HG03378 (cell line): ENCODE measurements at regions not wholly inside any gene's neighbourhood (a gene's known extent, or its start where the extent isn't known, plus 50 kb on each side); places are given as distances from the start of the nearest gene placed in this dataset.
A peak's percentile ranks its signal among the peaks of the same experiment; 100 is the strongest.

Experiments used
- ATAC-seq: cut with Tn5 transposase; IDR thresholded peaks from one replicate; pipeline ENCODE4 v1.9.1; 2021; ENCODE audit warnings: mild to moderate bottlenecking, moderate library complexity; ENCODE audit not compliant: unreplicated experiment

DNA sequence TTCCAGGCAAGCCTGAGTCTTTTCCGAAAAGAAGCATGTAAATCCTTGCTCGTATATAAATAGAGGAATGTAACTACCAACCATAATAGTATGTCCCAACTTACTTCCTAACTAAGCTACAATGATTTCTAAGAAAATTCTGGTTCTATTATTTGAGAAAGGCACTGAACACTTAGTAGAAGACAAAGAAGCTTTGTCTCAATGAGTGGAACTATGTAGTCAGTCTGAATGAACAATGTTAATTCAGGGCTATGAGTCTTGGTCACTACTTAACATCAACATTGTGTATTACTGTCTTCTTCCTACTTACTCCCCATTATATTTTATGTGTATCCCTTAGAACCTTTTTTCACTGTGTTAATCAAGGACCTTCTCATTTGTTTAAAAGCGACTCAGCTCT, 206.0 kb downstream of the CYB561 start:
- ATAC-seq: no peak

DNA sequence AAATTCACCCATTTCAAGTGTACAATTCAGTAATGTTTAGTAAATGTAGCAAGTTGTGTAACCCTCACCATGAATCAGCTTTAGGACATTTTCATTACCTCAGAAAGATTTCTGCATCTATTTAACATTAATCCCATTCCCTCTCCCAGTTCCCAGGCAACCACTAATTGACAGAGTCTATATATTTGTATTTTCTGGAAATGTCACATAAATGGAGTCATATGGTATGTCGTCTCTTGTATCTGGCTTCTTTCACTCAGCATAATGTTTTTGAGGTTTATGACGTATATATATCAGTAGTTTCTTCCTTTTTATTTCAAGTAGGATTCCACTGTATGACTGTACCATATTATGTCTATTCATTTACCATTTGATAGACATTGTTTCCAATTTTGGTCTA, 199.8 kb downstream of the CYB561 start:
- no peak for ATAC-seq

DNA sequence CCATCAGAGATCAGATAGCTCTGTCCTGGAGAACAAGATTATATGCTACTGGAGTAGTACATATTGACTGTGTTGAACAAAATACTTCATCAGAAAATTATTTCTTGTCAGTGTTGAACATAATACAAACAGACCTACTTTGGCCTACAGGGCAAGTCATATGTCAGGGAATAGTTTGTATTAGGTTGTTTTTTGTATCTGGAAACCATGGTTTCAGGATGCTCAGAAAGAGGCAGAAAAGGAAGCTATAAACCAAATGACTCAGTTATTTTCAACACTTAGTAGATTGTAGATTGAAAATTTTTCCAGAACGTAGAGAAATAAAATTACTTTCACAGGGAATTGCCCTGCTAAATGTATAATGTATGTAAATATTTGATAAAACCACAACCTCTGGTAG, 198.4 kb downstream of the CYB561 start:
- no peak for ATAC-seq

DNA sequence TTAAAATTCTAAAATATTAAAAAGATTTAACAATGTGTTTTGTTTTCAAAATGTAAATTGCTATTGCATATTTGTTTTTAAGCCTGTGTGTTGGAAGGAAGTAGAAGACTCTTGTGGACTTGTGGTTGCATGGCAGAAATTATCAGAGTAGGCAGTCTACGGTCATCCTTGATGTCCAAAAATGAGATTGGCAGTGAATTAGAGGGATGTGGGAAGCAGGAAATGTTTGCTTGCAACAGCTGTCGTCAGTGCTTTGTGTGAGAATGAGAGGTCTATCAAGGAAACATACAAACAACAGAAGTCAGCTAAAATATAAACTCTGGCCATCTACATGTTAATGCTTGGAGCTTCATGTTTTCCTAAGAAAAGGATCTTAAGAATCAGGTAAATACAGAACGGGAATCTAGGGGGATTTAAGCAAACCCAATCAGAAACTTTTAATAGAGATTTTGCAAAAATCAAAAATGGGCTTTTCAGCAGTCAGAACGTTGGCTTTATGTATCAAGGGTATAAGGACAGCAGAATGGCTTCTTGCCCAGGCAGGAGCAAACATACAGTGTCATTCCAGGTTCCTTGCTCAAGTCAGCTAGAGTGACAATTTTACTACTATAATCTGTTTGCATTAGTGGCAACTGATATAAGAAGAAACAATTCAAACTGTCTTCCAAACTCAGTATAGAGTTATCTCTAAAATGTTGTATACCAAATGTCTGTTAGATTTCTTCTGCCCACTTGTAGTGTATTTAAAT, 196.7 kb downstream of the CYB561 start:
- no peak for ATAC-seq

DNA sequence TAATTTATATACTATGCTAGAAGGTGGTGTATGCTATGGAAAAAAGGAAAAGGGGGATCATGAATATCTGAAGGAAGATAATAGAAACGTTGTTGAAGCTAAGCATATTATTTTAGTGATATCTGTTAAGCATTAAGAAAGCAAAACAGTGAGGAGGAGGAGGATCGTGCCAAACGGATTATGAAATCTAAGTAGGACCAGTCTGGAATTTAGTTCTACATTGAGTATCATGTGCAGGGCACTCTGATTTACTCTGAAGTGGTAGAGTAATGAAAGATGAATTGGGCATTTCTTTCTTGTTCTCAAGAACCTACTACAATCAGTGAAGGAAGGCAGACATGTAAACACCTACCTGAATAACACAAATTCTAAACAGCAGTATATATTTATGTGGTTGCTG, 195.3 kb downstream of the CYB561 start:
- ATAC-seq: no peak

DNA sequence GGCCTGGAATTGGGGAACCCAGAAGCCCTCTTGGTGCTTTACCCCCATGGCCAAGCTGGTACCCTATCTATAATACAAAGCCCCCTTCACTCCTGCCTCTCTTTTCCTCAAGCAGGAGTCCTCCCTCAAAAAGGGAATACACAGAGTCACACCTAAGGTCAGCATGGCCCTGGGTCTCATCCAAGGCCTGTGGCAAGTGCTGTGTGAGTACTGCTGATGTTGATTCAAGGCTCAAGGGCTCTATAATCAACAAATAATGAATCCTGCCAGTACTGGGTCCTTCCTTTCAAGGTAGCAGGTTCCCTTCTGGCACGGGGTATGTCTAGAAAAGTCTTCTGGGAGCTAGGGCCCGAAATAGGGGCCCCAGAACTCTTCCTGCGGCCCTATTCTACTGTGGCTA, 187.3 kb downstream of the CYB561 start:
- ATAC-seq: no peak

DNA sequence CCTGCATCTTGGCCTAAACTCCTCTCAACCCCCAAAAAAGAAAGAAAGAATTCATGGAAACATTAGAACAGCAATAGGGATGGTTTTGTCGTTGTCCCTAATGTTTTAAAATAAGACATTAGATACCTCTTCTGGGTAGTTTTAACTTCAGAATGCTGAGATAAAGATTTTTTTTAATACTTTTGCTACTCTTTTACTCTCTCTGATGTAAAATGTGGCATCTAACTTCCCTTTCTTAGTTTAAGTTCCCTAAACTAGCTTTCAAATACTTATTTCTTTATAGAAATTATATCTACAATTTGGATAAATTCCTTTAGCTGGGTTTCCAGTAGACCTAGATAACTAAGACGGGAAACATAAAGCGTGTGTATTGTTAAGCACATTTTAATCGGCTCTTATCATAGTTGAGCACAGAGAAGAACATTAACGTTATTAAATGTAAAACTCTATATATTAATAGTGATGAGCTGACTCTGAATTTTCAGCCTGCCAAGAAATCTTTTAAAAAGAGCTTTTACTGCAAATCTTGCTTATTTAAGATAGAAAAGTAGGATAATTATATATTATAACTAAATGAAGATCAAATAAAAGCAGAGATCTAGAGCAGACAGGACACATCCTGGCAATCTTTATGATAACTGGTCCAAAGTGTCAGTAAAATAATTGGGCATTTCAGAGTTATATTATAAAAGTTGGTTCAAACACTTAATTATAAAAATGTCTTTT, 183.2 kb downstream of the CYB561 start:
- ATAC-seq: no peak

DNA sequence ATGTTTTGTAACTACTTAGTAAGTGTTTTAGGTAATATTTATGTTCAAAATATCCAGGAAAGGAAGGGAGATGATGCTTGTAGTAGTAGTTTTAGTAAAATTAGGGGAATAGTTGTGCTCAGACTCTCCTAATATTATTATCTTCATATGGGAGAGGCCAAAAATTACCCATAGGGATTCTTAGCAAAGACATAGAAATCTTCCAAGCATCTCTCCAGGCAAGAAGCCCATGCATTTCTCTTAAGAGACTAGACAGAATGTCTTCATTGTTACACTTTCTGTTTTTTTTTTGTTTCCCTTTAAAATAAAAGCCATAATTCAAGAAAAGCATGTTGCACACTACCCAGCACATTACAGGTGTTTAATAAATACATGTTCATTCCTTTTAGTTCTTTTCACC, 180.6 kb downstream of the CYB561 start:
- no peak for ATAC-seq

DNA sequence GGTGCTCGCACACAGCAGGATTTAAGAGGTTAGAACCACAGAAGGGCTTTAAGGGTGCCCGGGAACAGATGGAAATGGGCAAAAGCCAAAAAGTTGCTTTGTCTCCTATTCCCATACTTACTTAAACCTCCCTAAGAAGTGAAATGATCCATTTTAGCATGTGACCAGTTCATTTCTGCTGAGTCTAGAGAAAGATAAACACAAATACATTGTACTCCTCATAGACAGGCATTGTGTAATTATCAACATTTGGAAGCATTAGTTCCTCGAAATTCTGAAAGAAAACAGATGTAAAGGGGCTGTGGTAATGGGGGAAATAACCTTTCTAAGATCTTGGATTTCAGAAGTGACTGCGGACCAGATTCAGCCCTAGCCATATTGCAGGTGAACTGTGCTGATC, 178.3 kb downstream of the CYB561 start:
- ATAC-seq: no peak

DNA sequence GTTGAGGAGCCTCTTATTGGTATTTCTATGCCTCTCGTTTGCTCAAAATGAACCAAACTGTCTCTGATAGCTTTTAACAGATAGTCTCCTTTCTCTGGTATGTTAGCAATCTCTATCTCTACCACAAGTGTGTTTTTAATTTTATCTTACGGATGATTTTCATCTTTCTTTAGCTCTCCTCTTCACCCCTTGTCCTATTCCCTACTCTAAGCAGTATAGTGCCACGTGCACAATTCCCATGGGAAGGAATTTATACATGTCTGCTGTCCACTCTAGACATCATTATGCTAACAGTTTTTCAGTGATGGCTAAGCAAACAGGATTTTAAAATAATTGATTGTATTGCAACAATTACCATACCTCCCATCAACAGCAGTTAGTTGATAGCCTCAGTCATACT, 177.3 kb downstream of the CYB561 start:
- ATAC-seq: no peak

DNA sequence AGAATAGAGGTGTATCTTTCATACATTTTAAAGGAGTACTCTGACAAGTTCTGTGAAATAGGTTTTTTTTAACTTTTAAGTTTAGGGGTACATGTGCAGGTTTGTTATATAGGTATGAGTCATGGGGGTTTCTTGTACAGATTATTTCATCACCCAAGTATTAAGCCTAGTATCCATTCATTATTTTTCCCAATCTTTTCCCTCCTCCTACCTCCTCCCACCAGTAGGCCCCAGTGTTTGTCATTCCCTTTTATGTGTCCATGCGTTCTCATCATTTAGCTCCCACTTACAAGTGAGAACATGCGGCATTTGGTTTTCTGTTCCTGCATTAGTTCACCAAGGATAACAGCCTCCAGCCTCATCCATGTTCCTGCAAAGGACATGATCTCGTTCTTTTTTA, 175.5 kb downstream of the CYB561 start:
- ATAC-seq: no peak

DNA sequence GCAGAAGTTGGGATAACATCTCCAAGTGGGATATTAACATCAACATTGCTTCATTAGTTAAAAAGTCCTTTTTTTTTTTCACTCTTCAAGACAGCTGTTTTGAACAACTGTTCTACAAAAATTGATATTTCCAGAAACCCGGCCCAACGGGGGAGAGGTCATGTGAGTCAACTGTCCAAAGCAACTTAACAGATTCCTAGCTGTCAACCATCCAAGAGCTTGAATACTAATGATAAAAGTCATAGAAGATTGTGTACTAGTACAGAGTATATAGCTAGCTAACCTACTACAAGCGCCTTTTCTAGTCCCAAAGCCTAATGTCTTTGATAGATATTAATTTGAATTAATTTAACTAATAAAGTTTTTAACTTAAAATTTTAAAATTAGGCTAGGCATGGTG, 172.0 kb downstream of the CYB561 start:
- ATAC-seq: no peak

DNA sequence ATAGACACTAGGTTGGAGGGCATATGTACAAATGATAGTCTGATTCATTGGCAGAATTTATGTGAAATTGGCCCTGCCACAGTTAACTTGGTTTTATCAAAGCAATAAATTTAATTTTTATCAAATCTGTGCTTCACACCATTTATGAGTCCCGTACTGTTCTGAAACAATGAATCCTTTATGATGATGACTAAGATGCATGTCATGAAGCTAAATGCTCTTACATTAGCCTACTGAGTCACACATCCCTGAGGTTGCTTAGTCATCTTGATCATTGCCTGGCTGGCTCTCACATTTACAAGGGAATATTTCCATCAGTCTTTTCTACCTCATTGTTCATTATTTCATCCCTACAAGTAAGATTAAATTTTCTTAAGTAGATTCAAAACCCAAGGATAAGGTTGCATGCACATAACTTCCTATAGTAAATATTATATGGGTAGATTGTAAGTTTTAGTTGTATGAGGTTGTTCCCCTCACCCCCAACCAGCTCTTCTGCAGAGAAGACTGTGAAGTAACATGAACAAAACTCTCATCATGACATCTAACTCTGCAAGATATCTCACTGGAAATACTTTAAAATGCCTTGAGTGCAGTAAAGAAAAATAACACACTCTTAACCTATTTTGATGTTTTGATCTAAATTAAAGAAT, 170.7 kb downstream of the CYB561 start:
- no peak for ATAC-seq

DNA sequence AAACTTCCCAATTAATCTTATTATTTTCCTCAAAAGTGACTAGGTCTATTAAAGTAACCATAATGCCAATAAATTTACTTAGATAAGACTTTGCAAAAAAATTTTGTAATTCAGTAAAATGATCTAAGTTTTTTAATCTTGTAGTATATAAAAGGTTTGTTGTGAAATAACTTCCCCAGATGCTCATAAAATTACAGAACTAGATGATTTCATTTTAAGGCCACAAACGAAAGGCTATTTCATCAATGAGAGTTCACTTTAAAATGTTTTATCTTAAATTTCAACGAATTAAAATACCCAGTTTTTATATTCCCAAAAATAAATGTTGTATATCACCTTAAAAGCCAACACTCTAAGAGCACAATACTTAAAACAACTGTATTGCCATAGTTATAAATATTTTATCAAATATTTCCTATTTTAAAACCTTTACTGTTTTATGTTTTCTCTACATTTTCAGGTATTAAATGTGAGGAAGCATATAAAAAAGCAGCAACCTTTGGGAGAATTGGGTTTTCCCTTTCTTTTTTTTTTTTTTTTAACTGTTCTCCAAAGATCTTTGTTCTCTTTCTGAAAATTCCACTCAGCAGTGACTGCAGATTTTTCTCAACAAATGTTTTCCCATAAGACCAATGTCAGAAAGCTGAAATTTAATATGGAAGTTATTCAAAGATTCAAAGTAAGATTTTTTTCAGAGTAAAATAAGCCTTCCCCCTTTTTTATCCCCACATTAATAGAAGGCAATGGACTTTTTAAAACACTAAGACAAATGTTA, 169.9 kb downstream of the CYB561 start:
- ATAC-seq: no peak

DNA sequence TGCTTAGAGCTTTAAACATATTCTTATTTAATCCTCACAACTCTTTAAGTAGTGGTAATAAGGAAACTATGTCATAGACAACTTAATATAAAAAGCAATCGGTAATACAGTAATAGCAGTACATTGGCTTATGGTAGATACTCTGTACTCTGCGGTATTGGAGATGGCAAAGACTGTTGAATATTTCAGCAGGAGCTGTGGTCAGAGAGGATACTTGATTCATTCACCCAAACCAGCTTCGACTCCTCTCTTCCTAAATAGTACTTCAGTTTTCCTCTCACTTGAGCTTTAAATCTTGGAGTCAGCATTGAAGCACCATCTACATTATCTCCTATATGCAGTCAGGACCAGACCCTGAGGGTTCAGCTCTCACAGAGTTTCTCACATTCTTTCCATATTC, 169.3 kb downstream of the CYB561 start:
- no peak for ATAC-seq

DNA sequence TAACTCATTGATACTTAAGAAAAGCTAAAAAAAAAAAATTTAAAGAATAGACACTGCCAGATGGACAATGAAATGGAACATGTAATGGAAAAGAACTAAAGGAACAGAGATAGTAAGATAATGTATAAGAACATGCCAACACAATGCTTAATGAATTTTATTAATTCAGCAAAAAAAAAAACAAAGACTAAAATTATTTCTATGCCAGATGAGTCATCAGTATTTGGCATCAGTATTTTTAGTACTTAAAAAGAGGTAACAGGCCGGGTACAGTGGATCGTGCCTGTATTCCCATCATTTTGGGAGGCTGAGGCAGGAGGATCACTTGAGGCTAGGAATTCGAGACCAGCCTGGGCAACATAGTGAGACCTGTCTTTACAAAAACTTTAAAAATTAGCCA, 168.5 kb downstream of the CYB561 start:
- no peak for ATAC-seq

DNA sequence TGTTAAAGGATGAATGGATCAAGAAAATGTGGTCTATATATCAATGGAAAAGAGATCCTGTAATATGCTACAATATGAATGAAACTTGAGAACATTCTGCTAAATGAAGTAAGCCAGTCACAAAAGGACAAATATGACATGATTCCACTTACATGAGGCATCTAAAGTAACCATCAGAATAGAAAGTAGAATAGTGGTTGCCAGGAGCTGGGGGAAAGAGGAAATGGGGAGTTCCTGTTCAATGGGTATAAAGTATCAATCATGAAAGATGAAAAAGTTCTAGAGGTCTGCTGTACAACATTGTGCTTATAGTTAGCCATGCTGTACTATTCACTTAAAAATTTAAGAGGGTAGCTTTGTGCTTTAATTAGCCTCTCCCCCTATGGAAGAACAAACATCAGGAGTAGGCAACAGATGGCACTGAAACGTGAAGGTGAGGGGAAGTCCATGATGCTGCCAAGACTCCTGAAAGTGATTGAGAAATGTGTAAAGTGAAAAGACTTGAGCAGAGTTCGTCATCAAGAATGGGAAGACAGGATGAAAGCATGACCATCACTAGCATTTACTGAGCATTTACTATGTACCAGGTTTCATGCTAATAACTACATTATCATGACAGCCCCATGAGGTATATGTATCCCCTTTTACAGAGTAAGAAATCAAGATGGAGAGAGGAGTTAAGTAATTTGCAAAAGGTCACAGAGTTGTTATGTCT, 167.2 kb downstream of the CYB561 start:
- ATAC-seq: no peak

DNA sequence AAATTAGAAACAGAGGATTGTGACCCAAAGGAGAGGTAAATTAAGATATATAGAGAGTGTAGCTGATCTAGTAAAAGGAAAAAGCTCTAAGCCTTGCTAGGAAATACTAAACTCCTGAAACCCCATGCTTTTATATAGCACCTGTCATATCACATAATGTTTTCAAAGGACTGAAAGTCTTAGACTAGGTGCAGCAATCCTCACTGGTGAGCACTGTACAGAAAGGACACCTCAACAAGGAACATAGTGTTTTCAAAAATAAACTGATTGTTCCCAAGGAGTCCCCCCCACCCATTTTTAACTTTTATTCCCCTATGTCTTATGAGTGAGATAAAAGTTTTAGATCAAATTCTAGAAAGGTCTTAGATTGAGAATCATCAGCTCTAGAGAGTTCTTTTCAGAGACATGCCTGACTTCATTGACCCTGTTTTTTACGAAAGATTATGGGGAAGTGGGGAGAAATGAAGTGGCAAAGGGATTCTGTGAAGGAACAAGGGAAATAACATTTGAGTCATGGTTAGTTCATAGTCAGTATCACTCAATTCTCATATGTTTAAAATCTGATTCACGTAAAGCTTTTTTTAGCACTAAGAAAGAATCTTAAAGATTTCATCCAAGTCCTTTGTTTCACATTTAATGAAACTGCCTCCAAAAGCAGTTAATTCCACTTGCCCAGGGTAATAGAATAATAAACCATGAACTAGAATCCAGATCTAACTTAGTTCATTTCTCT, 166.4 kb downstream of the CYB561 start:
- no peak for ATAC-seq

DNA sequence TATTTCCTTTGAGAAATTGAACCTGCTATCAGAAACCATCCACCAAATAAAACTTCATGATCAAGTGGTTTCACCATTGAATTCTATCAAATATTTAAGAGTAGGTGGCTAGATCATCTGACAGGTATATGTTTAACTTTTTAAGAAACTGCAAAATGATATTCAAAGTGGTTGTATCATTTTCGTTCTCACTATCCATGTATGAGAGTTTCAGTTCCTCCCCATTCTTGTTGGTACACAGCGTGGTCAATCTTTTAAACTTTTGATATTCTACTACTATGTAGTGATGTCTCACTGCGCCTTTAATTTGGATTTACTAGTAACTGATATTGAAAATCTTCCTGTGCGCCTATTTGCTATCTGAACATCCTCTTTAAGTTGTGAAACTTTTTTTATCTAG, 163.7 kb downstream of the CYB561 start:
- peak; percentile 72 for ATAC-seq

DNA sequence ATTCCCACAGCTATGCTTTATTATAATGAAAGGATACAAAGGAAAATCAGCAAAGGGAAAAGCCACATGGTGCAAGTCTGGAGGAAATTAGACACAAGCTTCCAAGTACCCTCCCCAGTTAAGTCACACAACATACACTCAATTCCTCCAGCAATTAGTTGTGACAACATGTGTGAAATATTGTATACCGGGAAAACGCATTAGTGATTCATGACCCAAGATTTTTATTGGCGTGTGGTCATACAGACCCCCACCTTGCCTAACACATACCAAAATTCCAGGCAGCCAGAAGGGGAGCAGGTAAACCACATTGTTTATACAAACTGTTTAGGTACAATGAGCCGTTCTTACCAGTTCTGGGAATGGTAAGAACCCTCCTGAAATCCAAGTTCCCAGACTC, 160.6 kb downstream of the CYB561 start:
- no peak for ATAC-seq
